A549 (cell line): ENCODE measurements at regions not wholly inside any gene's neighbourhood (a gene's known extent, or its start where the extent isn't known, plus 50 kb on each side); places are given as distances from the start of the nearest gene placed in this dataset.

Experiments
- BHLHE40 ChIP-seq: IDR thresholded peaks from 2 replicates; pipeline ENCODE4 v1.6.1; 2012; ENCODE audit warnings: low read depth, low read length, inconsistent platforms
- CBX2 ChIP-seq: fragments of 200-600 bp; sonication (generic); IDR thresholded peaks from 2 replicates; pipeline ENCODE4 v1.6.1; 2016; ENCODE audit warnings: low read depth, mild to moderate bottlenecking, borderline replicate concordance
- CEBPB ChIP-seq, 2 experiments: fragments of >200 bp in 1 of 2; sonication (Bioruptor Twin) in 1 of 2; formaldehyde crosslinking in 1 of 2; IDR thresholded peaks; 2 replicates each; pipeline ENCODE4 v1.6.1; 2012 to 2016
- CHD2 ChIP-seq: fragments of 150-350 bp; IDR thresholded peaks from 2 replicates; pipeline ENCODE4 v1.6.1; 2014; ENCODE audit warnings: low read length; ENCODE audit not compliant: partially characterized antibody
- CTCF ChIP-seq: fragments of >200 bp; sonication (Bioruptor Twin); formaldehyde crosslinking; IDR thresholded peaks from 3 replicates; pipeline ENCODE4 v1.5.1; 2016
- HOXA7 ChIP-seq: fragments of 250-450 bp; sonication (Bioruptor Pico); IDR thresholded peaks from 2 replicates; pipeline ENCODE4 v1.5.0; 2020; ENCODE audit warnings: mild to moderate bottlenecking, moderate library complexity
- MAFK ChIP-seq: fragments of 450-650 bp; IDR thresholded peaks from 2 replicates; pipeline ENCODE4 v1.6.1; 2014; ENCODE audit not compliant: partially characterized antibody
- PHF8 ChIP-seq: fragments of 200-600 bp; sonication (generic); IDR thresholded peaks from 2 replicates; pipeline ENCODE4 v1.6.1; 2016; ENCODE audit warnings: low read depth, mild to moderate bottlenecking, antibody characterized with exemption, moderate library complexity, borderline replicate concordance
- POLR2A ChIP-seq: IDR thresholded peaks from 2 replicates; pipeline ENCODE4 v1.6.1; 2012; ENCODE audit warnings: mild to moderate bottlenecking, low read length
- RCOR1 ChIP-seq: fragments of 150-350 bp; IDR thresholded peaks from 2 replicates; pipeline ENCODE4 v1.6.1; 2014; ENCODE audit warnings: antibody characterized with exemption, low read length, low read depth
- SMC3 ChIP-seq: fragments of >200 bp; sonication (Bioruptor Twin); formaldehyde crosslinking; IDR thresholded peaks from 3 replicates; pipeline ENCODE4 v1.6.1; 2018; ENCODE audit warnings: inconsistent platforms
- SREBF2 ChIP-seq: fragments of 450-650 bp; IDR thresholded peaks from 2 replicates; pipeline ENCODE4 v1.6.1; 2014; ENCODE audit warnings: mild to moderate bottlenecking, moderate library complexity
- TF ChIP-seq, protein P1 (sequence below): fragments of >200 bp; sonication (Bioruptor Twin); formaldehyde crosslinking; IDR thresholded peaks from 3 replicates; pipeline ENCODE4 v1.6.1; 2016
- TF ChIP-seq, protein P2 (sequence below): IDR thresholded peaks from 2 replicates; pipeline ENCODE4 v1.6.1; 2012

GRCh38 chr6:14644381-14644780 is 526.8 kb downstream of the CD83 start:
- TF ChIP-seq CTCF, result no peak
- TF ChIP-seq SMC3, result no peak
- no peak for TF ChIP-seq RCOR1
- TF ChIP-seq POLR2A, result no peak
- no peak for TF ChIP-seq CBX2
- TF ChIP-seq, protein P1, sequence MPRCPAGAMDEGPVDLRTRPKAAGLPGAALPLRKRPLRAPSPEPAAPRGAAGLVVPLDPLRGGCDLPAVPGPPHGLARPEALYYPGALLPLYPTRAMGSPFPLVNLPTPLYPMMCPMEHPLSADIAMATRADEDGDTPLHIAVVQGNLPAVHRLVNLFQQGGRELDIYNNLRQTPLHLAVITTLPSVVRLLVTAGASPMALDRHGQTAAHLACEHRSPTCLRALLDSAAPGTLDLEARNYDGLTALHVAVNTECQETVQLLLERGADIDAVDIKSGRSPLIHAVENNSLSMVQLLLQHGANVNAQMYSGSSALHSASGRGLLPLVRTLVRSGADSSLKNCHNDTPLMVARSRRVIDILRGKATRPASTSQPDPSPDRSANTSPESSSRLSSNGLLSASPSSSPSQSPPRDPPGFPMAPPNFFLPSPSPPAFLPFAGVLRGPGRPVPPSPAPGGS, result no peak
- TF ChIP-seq, protein P2, sequence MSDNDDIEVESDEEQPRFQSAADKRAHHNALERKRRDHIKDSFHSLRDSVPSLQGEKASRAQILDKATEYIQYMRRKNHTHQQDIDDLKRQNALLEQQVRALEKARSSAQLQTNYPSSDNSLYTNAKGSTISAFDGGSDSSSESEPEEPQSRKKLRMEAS, result no peak
- TF ChIP-seq HOXA7 (CRISPR knock-in tag), result no peak
- no peak for TF ChIP-seq BHLHE40
- TF ChIP-seq MAFK, result no peak
- TF ChIP-seq SREBF2, result no peak
- TF ChIP-seq CHD2, result no peak
- no peak for TF ChIP-seq PHF8
- TF ChIP-seq CEBPB (IDR thresholded peaks at IDR 0.05), result no peak
